IMR-90 (cell line): ENCODE measurements at regions not wholly inside any gene's neighbourhood (a gene's known extent, or its start where the extent isn't known, plus 50 kb on each side); places are given as distances from the start of the nearest gene placed in this dataset.

Experiments used
- ATAC-seq: fragments of 200-7000 bp; cut with Tn5 transposase; 2 replicates; pipeline ENCODE4 v1.9.1; 2020; ENCODE audit warnings: low read depth, mild to moderate bottlenecking, moderate library complexity
- BruUV-seq: library from RNA; stranded (reverse); fragments of 400-500 nt; replicated peaks from 2 replicates; lab custom pipeline; 2021; lab: Mats Ljungman, UMichigan
- CTCF ChIA-PET: fragments of 300-600 bp; formaldehyde crosslinking; extraction: SDS; loops from one replicate; lab custom pipeline; 2021; ENCODE audit warnings: antibody characterized with exemption; lab: Yijun Ruan, JAX
- POLR2A ChIA-PET: fragments of 300-600 bp; sonication (Branson Sonifier 250); formaldehyde crosslinking; loops from one replicate; lab custom pipeline; 2022; ENCODE audit warnings: antibody characterized with exemption; ENCODE audit not compliant: unreplicated experiment; lab: Charles Lee
- DNase-seq: peaks from one replicate; pipeline ENCODE4 v3.0.0; 2013
- H2AFZ ChIP-seq: replicated peaks from 2 replicates; pipeline ENCODE3; 2013; ENCODE audit warnings: low read length, mild to moderate bottlenecking; ENCODE audit not compliant: poor library complexity
- H2AK5ac ChIP-seq: 2 replicates; pipeline ENCODE4 v1.6.1; 2013; ENCODE audit warnings: low read depth, low read length, inconsistent platforms
- H2AK9ac ChIP-seq: replicated peaks from 2 replicates; pipeline ENCODE3; 2013; ENCODE audit warnings: mild to moderate bottlenecking, low read depth, low read length, moderate library complexity; ENCODE audit not compliant: poor library complexity
- H2BK120ac ChIP-seq: 2 replicates; pipeline ENCODE4 v1.6.1; 2013; ENCODE audit warnings: low read depth, low read length, inconsistent platforms
- H2BK15ac ChIP-seq: 3 replicates; pipeline ENCODE4 v1.6.1; 2013; ENCODE audit warnings: low read depth, low read length, inconsistent platforms
- H2BK20ac ChIP-seq: 2 replicates; pipeline ENCODE4 v1.6.1; 2013; ENCODE audit warnings: low read depth, mild to moderate bottlenecking, inconsistent platforms, low read length, moderate library complexity
- H2BK5ac ChIP-seq: 2 replicates; pipeline ENCODE4 v1.6.1; 2013; ENCODE audit warnings: mild to moderate bottlenecking, low read depth, low read length, inconsistent platforms; ENCODE audit not compliant: poor library complexity, severe bottlenecking
- H3K14ac ChIP-seq: replicated peaks from 2 replicates; pipeline ENCODE4 v1.6.1; 2013; ENCODE audit warnings: low read depth, low read length, inconsistent platforms
- H3K18ac ChIP-seq: 2 replicates; pipeline ENCODE4 v1.6.1; 2013; ENCODE audit warnings: low read depth, low read length, control low read depth
- H3K23ac ChIP-seq: 2 replicates; pipeline ENCODE4 v1.6.1; 2013; ENCODE audit warnings: low read depth, low read length, inconsistent platforms
- H3K27ac ChIP-seq: 2 replicates; pipeline ENCODE4 v1.5.1; 2013; ENCODE audit warnings: mild to moderate bottlenecking, control low read depth, low read length; ENCODE audit not compliant: insufficient read depth
- H3K27me3 ChIP-seq: 2 replicates; pipeline ENCODE4 v1.6.1; 2013; ENCODE audit warnings: low read length; ENCODE audit not compliant: control insufficient read depth, insufficient read depth
- H3K36me3 ChIP-seq: 2 replicates; pipeline ENCODE4 v1.6.1; 2013; ENCODE audit warnings: low read length, mixed read lengths; ENCODE audit not compliant: control insufficient read depth, insufficient read depth
- H3K4ac ChIP-seq: 2 replicates; pipeline ENCODE4 v1.6.1; 2013; ENCODE audit warnings: low read depth, low read length, inconsistent platforms
- H3K4me1 ChIP-seq: 2 replicates; pipeline ENCODE4 v1.6.1; 2013; ENCODE audit warnings: low read length, mixed read lengths; ENCODE audit not compliant: control insufficient read depth, insufficient read depth
- H3K4me2 ChIP-seq: 2 replicates; pipeline ENCODE4 v1.6.1; 2013; ENCODE audit warnings: low read depth, mild to moderate bottlenecking, control low read depth, low read length, moderate library complexity
- H3K4me3 ChIP-seq: 2 replicates; pipeline ENCODE4 v1.5.1; 2013; ENCODE audit warnings: low read depth, mild to moderate bottlenecking, control low read depth, low read length, moderate library complexity; ENCODE audit not compliant: insufficient read depth
- H3K56ac ChIP-seq: 2 replicates; pipeline ENCODE4 v1.6.1; 2013; ENCODE audit warnings: low read length, inconsistent platforms; ENCODE audit not compliant: insufficient read depth; ENCODE audit errors: extremely low read depth
- H3K79me1 ChIP-seq, 2 experiments: 2 replicates each; pipeline ENCODE4 v1.6.1; 2013; ENCODE audit warnings: low read length in 2 of 2, inconsistent platforms in 1 of 2, low read depth in 1 of 2
- H3K9ac ChIP-seq: 2 replicates; pipeline ENCODE4 v1.6.1; 2013; ENCODE audit warnings: low read depth, low read length, control low read depth
- H3K9me1 ChIP-seq: 2 replicates; pipeline ENCODE4 v1.6.1; 2013; ENCODE audit warnings: low read length, inconsistent platforms; ENCODE audit not compliant: insufficient read depth
- H3K9me3 ChIP-seq: 2 replicates; pipeline ENCODE4 v1.6.1; 2013; ENCODE audit warnings: low read length; ENCODE audit not compliant: control insufficient read depth, insufficient read depth
- H4K20me1 ChIP-seq: 2 replicates; pipeline ENCODE4 v1.6.1; 2013; ENCODE audit warnings: low read length, inconsistent platforms; ENCODE audit not compliant: insufficient read depth
- H4K5ac ChIP-seq: 2 replicates; pipeline ENCODE4 v1.6.1; 2013; ENCODE audit warnings: mild to moderate bottlenecking, low read depth, low read length, control low read depth
- H4K8ac ChIP-seq, 2 experiments: 2 replicates each; pipeline ENCODE4 v1.6.1; 2013; ENCODE audit warnings: low read depth in 2 of 2, low read length in 2 of 2, control low read depth in 1 of 2, inconsistent platforms in 1 of 2
- H4K91ac ChIP-seq: 2 replicates; pipeline ENCODE4 v1.6.1; 2013; ENCODE audit warnings: low read depth, low read length, inconsistent platforms; ENCODE audit not compliant: insufficient read depth
- BHLHE40 ChIP-seq: fragments of 150-350 bp; IDR thresholded peaks from 2 replicates; pipeline ENCODE4 v1.6.1; 2016; ENCODE audit warnings: mild to moderate bottlenecking, low read depth, low read length
- CEBPB ChIP-seq: IDR thresholded peaks from 2 replicates; pipeline ENCODE4 v1.6.1; 2012; ENCODE audit warnings: low read depth, low read length, improper control_type of control experiment
- CHD1 ChIP-seq: IDR thresholded peaks from 2 replicates; pipeline ENCODE4 v1.6.1; 2012; ENCODE audit warnings: low read depth, low read length, improper control_type of control experiment
- ELK1 ChIP-seq: fragments of 150-350 bp; IDR thresholded peaks from 2 replicates; pipeline ENCODE4 v1.6.1; 2016; ENCODE audit warnings: low read depth, mild to moderate bottlenecking, low read length, moderate library complexity, borderline replicate concordance
- FOS ChIP-seq: fragments of 150-350 bp; IDR thresholded peaks from 2 replicates; pipeline ENCODE4 v1.6.1; 2016; ENCODE audit warnings: low read depth, low read length
- MAFK ChIP-seq: IDR thresholded peaks from 2 replicates; pipeline ENCODE4 v1.6.1; 2012; ENCODE audit warnings: low read depth, low read length, improper control_type of control experiment
- MAZ ChIP-seq: IDR thresholded peaks from 2 replicates; pipeline ENCODE4 v1.6.1; 2012; ENCODE audit warnings: low read depth, mild to moderate bottlenecking, low read length, improper control_type of control experiment, moderate library complexity, borderline replicate concordance
- MXI1 ChIP-seq: IDR thresholded peaks from 2 replicates; pipeline ENCODE4 v1.6.1; 2012; ENCODE audit warnings: low read depth, mild to moderate bottlenecking, low read length, moderate library complexity, borderline replicate concordance
- POLR2A ChIP-seq: IDR thresholded peaks from 2 replicates; pipeline ENCODE4 v1.6.1; 2012; ENCODE audit warnings: mild to moderate bottlenecking, low read depth, low read length
- RAD21 ChIP-seq: IDR thresholded peaks from 2 replicates; pipeline ENCODE4 v1.6.1; 2012; ENCODE audit warnings: low read length, improper control_type of control experiment
- RCOR1 ChIP-seq: IDR thresholded peaks from 2 replicates; pipeline ENCODE4 v1.6.1; 2012; ENCODE audit warnings: mild to moderate bottlenecking, low read length, improper control_type of control experiment; ENCODE audit not compliant: insufficient replicate concordance
- RFX5 ChIP-seq: IDR thresholded peaks from 2 replicates; pipeline ENCODE4 v1.8.0; 2012; ENCODE audit warnings: low read depth, mild to moderate bottlenecking, low read length, moderate library complexity
- SMC3 ChIP-seq: fragments of 150-350 bp; IDR thresholded peaks from 2 replicates; pipeline ENCODE4 v1.6.1; 2016; ENCODE audit warnings: low read depth, mild to moderate bottlenecking, antibody characterized with exemption, low read length, moderate library complexity
- USF2 ChIP-seq: fragments of 150-350 bp; IDR thresholded peaks from 2 replicates; pipeline ENCODE4 v1.6.1; 2017; ENCODE audit warnings: mild to moderate bottlenecking, antibody characterized with exemption, low read length, low read depth
- WGBS, 2 experiments: methylation state at CpG; one replicate each; pipeline versions ENCODE4 v1.1.5 to v1.1.7; 2013; ENCODE audit warnings: missing lambda C conversion rate in 2 of 2; ENCODE audit not compliant: insufficient read length in 1 of 2; ENCODE audit errors: extremely low coverage in 2 of 2; 5-methylcytosine and 5-hydroxymethylcytosine counted together
- dilution Hi-C: fragments of 300-500 bp; cut with HindIII; formaldehyde crosslinking; loops from one replicate; pipeline ENCODE4 v1.14.3; 2018; ENCODE audit warnings: low sequenced_read_pairs; ENCODE audit not compliant: unreplicated experiment
- in situ Hi-C: fragments of 300-500 bp; cut with MboI; formaldehyde crosslinking; loops from 3 replicates; pipeline ENCODE4 v1.14.3; 2019; ENCODE audit warnings: low sequenced_read_pairs, inconsistent platforms, mixed read lengths
- intact Hi-C: fragments of 100-400 bp; cut with micrococcal nuclease; formaldehyde crosslinking; loops from 2 replicates; pipeline ENCODE4 v1.10.0; 2022
- TF ChIP-seq, protein P1 (sequence below): conservative IDR thresholded peaks from 2 replicates; pipeline ENCODE4 v1.5.1; 2012; ENCODE audit warnings: mild to moderate bottlenecking, low read depth, low read length, improper control_type of control experiment

DNA sequence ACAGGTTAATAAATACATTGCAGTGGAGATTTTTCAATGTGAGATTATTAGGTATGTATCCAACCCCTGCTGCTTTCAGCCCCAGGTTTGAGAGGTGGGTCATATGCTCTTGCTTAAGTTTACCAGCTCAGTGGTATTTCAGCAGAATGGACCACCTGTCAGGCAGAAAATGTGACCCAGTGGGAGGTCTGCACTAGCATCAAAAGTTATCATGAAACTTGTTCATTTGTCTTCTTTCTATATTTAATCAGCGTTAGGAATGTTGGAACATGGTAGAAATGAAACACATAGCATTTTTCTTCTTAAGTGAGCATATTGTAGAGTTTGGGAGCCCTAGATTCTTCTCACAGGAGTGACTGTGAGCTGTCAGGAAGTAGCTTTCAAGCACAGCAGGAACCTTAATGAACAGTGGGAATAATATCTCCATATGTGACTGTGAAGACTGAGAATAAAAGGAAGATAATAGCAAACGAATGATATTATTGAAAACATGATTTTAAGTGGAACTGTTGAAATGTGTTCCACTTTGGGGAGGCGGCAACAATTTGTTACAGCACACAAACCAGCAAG lies 596.9 kb upstream of the CDH6 start:
- no peak overlapping the region for H3K4me3 ChIP-seq
- H2AK9ac ChIP-seq: no peak overlapping the region
- ChIA-PET CTCF (interaction anchor here (1.3 kb wide), 1 partner anchor 14 kb away, joined by 3 read pairs; no protein-coding TSS in a partner anchor), POLR2A (no interaction called here)
- H2BK15ac ChIP-seq: no peak overlapping the region
- H3K4me2 ChIP-seq: no peak overlapping the region
- no peak overlapping the region for H3K56ac ChIP-seq
- no peak for TF ChIP-seq MAFK
- no peak for TF ChIP-seq RAD21
- TF ChIP-seq MXI1: no peak
- no peak for TF ChIP-seq ELK1
- TF ChIP-seq RCOR1: no peak
- no peak for TF ChIP-seq MAZ
- no peak for TF ChIP-seq CEBPB
- TF ChIP-seq POLR2A: no peak
- TF ChIP-seq USF2: no peak
- no peak for TF ChIP-seq SMC3
- no peak for TF ChIP-seq BHLHE40
- TF ChIP-seq, protein P1, sequence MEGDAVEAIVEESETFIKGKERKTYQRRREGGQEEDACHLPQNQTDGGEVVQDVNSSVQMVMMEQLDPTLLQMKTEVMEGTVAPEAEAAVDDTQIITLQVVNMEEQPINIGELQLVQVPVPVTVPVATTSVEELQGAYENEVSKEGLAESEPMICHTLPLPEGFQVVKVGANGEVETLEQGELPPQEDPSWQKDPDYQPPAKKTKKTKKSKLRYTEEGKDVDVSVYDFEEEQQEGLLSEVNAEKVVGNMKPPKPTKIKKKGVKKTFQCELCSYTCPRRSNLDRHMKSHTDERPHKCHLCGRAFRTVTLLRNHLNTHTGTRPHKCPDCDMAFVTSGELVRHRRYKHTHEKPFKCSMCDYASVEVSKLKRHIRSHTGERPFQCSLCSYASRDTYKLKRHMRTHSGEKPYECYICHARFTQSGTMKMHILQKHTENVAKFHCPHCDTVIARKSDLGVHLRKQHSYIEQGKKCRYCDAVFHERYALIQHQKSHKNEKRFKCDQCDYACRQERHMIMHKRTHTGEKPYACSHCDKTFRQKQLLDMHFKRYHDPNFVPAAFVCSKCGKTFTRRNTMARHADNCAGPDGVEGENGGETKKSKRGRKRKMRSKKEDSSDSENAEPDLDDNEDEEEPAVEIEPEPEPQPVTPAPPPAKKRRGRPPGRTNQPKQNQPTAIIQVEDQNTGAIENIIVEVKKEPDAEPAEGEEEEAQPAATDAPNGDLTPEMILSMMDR: no peak
- TF ChIP-seq RFX5: no peak
- no peak for TF ChIP-seq CHD1
- TF ChIP-seq FOS: no peak
- no peaks in the 10 kb centered on the region for H4K20me1 ChIP-seq
- no peak overlapping the region for H2BK5ac ChIP-seq
- DNase-seq (no peak), ATAC-seq (no peak)
- in situ Hi-C loops: no loop called here
- H2AFZ ChIP-seq: no peak overlapping the region
- H4K91ac ChIP-seq: no peak overlapping the region
- dilution Hi-C loops: no loop called here
- no TSS peak for BruUV-seq
- no peaks in the 10 kb centered on the region for H3K4me1 ChIP-seq
- no peaks in the 10 kb centered on the region for H3K36me3 ChIP-seq
- H2BK120ac ChIP-seq: no peak overlapping the region
- H3K23ac ChIP-seq: no peak overlapping the region
- H3K18ac ChIP-seq: no peak overlapping the region
- no peaks in the 10 kb centered on the region for H3K79me1 ChIP-seq
- H3K27ac ChIP-seq: no peak overlapping the region
- no peak overlapping the region for H4K8ac ChIP-seq
- no peak overlapping the region for H3K14ac ChIP-seq
- no peak overlapping the region for H2BK20ac ChIP-seq
- H3K9me1 ChIP-seq: no peaks in the 10 kb centered on the region
- no peak overlapping the region for H4K5ac ChIP-seq
- no peaks in the 10 kb centered on the region for H3K27me3 ChIP-seq
- no peak overlapping the region for H3K4ac ChIP-seq
- intact Hi-C loops: no loop called here
- no peaks in the 10 kb centered on the region for H3K9me3 ChIP-seq
- H3K9ac ChIP-seq: no peak overlapping the region
- WGBS, 2 experiments: no CpG with 5 or more reads among the region's 3 CpGs
- no peak overlapping the region for H2AK5ac ChIP-seq
